Gastrocnemius medialis (tissue), 4 donors: ENCODE measurements at regions not wholly inside any gene's neighbourhood (a gene's known extent, or its start where the extent isn't known, plus 50 kb on each side); places are given as distances from the start of the nearest gene placed in this dataset.

ENCODE experiments used
- POLR2A ChIP-seq, 2 donors: fragments of 450-650 bp; IDR thresholded peaks; one replicate each; pipeline ENCODE4 v1.6.1; 2017; ENCODE audit warnings: antibody characterized with exemption in 2 of 2, mild to moderate bottlenecking in 2 of 2, moderate library complexity in 2 of 2
- TF ChIP-seq, protein P1 (sequence below), 5 experiments: fragments of 450-650 bp in 3 of 5; fragments of 200-600 bp in 2 of 5; sonication (generic) in 2 of 5; IDR thresholded peaks in 4 of 5; conservative IDR thresholded peaks in 1 of 5; 1 replicate in 4 of 5; 2 replicates in 1 of 5; pipeline ENCODE4 v1.5.1; 2016 to 2019; ENCODE audit warnings: antibody characterized with exemption in 5 of 5, mild to moderate bottlenecking in 3 of 5, moderate library complexity in 3 of 5

DNA sequence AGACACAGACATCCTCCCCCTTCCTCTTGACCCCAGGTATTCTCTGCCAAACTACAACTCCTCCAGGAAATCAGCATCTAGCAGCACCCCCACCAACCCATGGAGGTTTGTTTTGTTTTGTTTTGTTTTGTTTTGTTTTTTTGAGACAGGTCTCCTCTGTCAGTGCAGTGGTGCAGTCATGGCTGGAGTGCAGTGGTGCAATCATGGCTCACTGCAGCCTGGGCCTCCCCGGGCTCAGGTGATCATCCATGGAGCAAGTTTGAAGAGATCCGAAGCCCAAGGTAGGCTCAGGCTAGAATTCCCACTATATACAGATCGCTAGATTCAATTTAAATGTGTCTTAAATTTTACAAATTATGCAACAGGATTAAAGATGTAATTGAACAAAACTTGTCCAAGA, 518.2 kb upstream of the ARID1B start:
- TF ChIP-seq, protein P1, sequence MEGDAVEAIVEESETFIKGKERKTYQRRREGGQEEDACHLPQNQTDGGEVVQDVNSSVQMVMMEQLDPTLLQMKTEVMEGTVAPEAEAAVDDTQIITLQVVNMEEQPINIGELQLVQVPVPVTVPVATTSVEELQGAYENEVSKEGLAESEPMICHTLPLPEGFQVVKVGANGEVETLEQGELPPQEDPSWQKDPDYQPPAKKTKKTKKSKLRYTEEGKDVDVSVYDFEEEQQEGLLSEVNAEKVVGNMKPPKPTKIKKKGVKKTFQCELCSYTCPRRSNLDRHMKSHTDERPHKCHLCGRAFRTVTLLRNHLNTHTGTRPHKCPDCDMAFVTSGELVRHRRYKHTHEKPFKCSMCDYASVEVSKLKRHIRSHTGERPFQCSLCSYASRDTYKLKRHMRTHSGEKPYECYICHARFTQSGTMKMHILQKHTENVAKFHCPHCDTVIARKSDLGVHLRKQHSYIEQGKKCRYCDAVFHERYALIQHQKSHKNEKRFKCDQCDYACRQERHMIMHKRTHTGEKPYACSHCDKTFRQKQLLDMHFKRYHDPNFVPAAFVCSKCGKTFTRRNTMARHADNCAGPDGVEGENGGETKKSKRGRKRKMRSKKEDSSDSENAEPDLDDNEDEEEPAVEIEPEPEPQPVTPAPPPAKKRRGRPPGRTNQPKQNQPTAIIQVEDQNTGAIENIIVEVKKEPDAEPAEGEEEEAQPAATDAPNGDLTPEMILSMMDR (IDR thresholded peaks at IDR 0.05 in 4 of 5, conservative IDR thresholded peaks at IDR 0.05 in 1 of 5), result no peak
- no peak for TF ChIP-seq POLR2A (IDR thresholded peaks at IDR 0.05)
